Epithelial cell of esophagus (primary cell): ENCODE measurements at regions not wholly inside any gene's neighbourhood (a gene's known extent, or its start where the extent isn't known, plus 50 kb on each side); places are given as distances from the start of the nearest gene placed in this dataset.

ENCODE experiments used
- DNase-seq: peaks from one replicate; pipeline ENCODE4 v3.0.0; 2010; ENCODE audit warnings: low read depth
- H3K4me3 ChIP-seq: 2 replicates; pipeline ENCODE4 v1.5.1; 2011; ENCODE audit warnings: mild to moderate bottlenecking, low read length, control low read depth
- TF ChIP-seq, protein P1 (sequence below): IDR thresholded peaks from 2 replicates; pipeline ENCODE4 v1.5.1; 2011; ENCODE audit warnings: low read depth, mild to moderate bottlenecking, low read length, control low read depth, inconsistent platforms; ENCODE audit not compliant: insufficient read depth; ENCODE audit errors: missing control alignments

DNA sequence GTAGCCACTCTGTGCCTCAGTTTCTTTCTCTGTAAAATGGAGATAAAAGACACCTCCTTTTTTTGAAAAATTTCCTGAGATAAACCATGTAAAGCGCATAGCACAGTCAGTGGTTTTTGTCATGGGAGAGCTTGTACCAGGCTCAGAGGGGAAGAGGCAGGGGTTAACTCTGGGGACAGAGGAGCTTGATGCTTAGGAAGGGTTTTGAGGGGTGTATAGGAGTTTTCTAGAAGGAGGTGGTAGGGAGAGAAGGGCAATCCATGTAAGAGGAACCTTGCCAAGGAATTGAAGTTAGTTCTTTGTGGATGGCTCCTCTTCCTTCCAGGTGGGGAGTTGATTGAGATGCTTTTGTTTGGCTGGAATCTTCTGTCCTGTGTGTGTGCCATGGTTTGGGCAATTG is 131.9 kb upstream of the GSE1 start:
- DNase-seq, result no peak
- TF ChIP-seq, protein P1, sequence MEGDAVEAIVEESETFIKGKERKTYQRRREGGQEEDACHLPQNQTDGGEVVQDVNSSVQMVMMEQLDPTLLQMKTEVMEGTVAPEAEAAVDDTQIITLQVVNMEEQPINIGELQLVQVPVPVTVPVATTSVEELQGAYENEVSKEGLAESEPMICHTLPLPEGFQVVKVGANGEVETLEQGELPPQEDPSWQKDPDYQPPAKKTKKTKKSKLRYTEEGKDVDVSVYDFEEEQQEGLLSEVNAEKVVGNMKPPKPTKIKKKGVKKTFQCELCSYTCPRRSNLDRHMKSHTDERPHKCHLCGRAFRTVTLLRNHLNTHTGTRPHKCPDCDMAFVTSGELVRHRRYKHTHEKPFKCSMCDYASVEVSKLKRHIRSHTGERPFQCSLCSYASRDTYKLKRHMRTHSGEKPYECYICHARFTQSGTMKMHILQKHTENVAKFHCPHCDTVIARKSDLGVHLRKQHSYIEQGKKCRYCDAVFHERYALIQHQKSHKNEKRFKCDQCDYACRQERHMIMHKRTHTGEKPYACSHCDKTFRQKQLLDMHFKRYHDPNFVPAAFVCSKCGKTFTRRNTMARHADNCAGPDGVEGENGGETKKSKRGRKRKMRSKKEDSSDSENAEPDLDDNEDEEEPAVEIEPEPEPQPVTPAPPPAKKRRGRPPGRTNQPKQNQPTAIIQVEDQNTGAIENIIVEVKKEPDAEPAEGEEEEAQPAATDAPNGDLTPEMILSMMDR, result no peak
- no peak overlapping the region for H3K4me3 ChIP-seq

DNA sequence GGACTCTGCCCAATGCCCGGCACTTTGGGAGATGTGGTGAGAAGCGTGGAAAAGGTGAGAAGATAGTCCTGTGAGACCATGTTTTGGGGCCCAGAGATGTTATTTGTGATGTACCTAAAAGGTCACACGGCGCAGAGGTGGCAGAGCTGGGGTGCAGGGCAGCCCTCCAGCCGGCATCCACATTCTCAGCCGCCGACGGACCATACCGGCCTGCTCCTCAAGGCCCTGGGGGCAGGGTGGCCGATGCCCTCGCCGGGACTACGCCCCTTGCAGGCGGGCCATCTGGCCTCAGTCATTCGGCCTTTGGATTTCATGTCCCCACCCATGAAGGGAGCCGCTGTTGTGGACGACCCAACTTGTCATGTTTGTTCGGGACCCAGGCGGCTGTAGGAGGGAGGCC is 131.4 kb upstream of the GSE1 start:
- DNase-seq, result no peak
- H3K4me3 ChIP-seq, result no peak overlapping the region
- TF ChIP-seq, protein P1, result no peak

DNA sequence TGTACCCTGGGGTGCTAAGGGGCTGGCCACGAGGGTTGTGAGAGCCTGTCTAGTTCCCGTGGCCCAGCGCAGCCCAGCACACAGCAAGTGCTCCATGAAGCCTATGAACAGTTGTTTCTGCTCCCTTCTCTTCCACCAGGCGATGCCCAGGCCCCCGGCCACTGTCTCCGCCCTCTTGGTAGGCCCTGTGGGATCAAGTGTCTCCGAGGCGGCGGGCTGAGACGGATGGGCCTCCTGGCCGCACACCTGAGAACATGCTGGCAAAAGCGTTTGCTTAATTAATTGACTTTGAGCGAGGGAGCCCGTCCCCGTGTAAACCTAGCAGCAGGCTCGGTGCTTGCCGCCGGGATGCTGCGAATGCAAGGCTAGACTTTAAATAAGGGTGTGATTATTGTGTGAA is 129.7 kb upstream of the GSE1 start:
- DNase-seq, result no peak
- TF ChIP-seq, protein P1, result no peak
- no peak overlapping the region for H3K4me3 ChIP-seq

DNA sequence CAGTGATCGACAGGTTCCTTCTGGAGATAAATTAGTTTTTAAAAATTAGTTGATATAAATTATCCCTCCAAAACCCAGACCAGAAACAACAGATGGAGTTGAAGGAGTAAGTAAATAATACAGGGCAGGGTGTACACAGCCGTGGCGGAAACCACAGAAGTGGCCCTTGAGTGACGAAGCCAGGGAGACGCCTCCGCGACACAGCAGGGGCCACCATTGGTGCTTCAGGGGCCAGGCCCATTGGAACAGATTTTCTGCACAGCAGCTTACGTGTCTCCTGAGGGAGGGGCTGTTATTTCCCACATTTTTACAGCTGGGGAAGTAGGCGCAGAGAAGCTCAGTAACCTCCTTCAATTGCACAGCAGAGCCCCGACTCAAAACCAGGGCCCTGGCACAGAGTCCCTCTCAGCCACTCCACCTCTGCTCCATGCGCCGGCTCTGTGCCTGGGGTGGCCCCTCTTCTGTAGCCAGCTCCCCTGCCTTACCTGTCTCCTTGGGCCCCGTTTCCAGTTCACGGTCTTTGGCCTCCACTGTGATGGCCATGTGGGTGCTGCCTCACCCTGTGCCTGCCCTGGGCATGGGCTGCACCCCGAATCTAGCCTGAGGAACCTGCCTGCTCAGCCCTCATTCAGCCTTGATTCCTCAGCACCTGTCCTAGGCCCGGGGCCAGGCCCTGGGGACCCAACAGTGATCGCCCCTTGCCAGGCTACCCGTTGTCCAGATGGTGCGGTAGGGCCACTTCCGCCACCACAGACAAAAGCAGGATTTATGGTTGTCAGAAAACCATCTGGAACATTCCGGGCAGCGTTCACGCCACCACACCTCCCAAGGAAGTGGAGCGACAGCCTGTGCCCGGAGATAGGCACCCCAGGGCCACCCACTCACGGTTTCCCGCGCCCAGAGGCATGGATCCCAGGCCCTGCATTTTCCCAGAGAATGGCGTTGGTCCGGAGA is 128.5 kb upstream of the GSE1 start:
- TF ChIP-seq, protein P1, result no peak
- H3K4me3 ChIP-seq, result no peak overlapping the region
- DNase-seq, result no peak

DNA sequence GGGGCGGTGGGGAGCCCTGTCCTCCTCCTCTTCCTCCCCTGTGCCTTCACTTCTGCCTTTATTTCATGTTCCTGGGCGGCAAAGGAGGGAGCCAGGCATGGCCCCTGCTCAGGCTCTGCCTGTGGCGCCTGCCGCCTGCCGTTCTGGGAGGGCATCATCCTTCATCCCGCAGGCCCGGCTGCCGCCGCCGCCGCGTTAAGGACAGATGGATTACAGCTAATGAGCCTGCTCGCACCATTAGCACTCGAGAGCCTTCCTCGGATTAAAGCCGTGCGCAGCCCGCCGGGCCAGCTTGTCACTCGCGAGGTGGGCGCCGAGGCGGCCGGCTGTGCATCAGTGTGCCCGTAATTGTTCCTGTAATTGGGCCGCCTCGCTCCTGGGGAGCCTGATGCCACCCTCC is 127.7 kb upstream of the GSE1 start:
- H3K4me3 ChIP-seq, result no peak overlapping the region
- no peak for DNase-seq
- TF ChIP-seq, protein P1, result no peak

DNA sequence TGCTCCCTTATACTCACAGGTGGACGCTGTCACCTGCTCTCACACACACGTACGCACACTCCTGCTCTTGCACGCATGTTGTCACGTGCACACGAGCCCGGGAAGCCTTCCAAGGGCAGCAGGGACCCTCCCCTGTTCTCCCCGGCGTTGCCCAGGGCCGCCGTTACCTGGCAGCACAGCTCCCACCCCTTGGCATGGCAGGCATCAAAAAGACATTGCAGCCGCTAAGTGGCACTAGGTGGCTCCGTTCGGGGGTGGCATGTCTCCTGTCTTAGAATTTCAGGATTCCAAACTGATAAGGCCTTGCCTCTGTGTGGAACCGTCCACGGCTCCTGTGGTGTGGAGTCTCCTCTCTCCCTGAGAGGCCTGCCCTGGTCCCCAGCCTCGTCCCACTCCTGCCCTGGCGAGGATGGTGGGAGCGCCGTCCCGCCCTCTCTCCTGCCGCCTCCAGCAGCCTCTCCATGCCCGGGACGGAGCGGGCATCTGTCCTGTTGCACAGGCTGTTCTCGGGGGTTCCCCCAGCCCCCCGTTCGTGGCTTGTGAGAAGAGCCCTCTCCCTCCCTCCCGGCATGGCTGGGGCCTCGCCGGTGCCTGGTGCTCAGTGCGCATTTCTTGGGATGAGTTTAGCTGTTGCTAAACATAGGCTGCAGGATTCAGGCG is 126.7 kb upstream of the GSE1 start:
- no peak overlapping the region for H3K4me3 ChIP-seq
- no peak for DNase-seq
- TF ChIP-seq, protein P1, result peak; percentile 4

DNA sequence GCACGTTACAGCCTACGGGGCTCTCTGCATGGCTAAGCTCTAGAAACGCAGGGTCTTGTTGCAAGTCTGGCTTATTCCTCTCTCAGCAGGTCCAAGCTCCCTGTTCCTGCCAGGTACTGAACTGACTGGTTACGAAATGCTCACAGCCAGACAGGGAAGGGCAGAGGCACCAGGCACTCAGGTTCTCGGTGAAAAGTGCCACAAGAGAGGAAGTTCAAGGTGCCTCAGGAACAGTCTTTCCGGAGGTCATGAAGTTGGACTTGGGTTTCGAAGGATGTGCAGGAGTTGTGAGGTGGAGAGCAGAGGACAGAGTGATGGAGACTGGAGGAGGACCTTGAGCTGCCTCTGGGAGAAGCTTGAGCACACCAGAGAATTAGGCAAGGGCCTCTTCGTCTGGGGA is 124.7 kb upstream of the GSE1 start:
- H3K4me3 ChIP-seq, result no peak overlapping the region
- TF ChIP-seq, protein P1, result no peak
- DNase-seq, result peak; percentile 10
